WTC11 (cell line): ENCODE measurements at regions not wholly inside any gene's neighbourhood (a gene's known extent, or its start where the extent isn't known, plus 50 kb on each side); places are given as distances from the start of the nearest gene placed in this dataset.

ENCODE experiments used
- ATAC-seq: fragments of 200-7000 bp; cut with Tn5 transposase; 2 replicates; pipeline ENCODE4 v1.10.0; 2021; ENCODE audit warnings: mild to moderate bottlenecking, moderate library complexity
- CTCF ChIA-PET: fragments of 300-600 bp; sonication (Branson Sonifier 250); formaldehyde crosslinking; loops from one replicate; lab custom pipeline; 2021; ENCODE audit warnings: antibody characterized with exemption; lab: Charles Lee
- POLR2A ChIA-PET: fragments of 350-600 bp; sonication (Branson Sonifier 250); formaldehyde crosslinking; loops from one replicate; lab custom pipeline; 2021; ENCODE audit warnings: antibody characterized with exemption; lab: Charles Lee
- DNase-seq: peaks from one replicate; pipeline ENCODE4 v3.0.0; 2021; ENCODE audit warnings: low spot score
- H3K27ac Mint-ChIP-seq: 2 replicates; pipeline ENCODE4 v1.8.0; 2021; ENCODE audit warnings: mixed read lengths
- H3K27me3 Mint-ChIP-seq: 2 replicates; pipeline ENCODE4 v1.8.0; 2021; ENCODE audit warnings: low read depth, mild to moderate bottlenecking, moderate library complexity, mixed read lengths
- H3K36me3 Mint-ChIP-seq: 2 replicates; pipeline ENCODE4 v1.8.0; 2021; ENCODE audit warnings: mixed read lengths
- H3K4me1 Mint-ChIP-seq: 2 replicates; pipeline ENCODE4 v1.8.0; 2022; ENCODE audit warnings: mixed read lengths
- H3K4me3 Mint-ChIP-seq: 2 replicates; pipeline ENCODE4 v1.8.0; 2021; ENCODE audit warnings: mild to moderate bottlenecking, moderate library complexity, mixed read lengths
- H3K9me3 Mint-ChIP-seq: 2 replicates; pipeline ENCODE4 v1.8.0; 2021; ENCODE audit warnings: mixed read lengths
- AFF4 ChIP-seq: sonication (generic); formaldehyde crosslinking; IDR thresholded peaks from 2 replicates; pipeline ENCODE4 v1.8.1; 2023; ENCODE audit warnings: mild to moderate bottlenecking, missing genetic modification reagents, borderline replicate concordance
- ATF1 ChIP-seq: sonication (generic); formaldehyde crosslinking; IDR thresholded peaks from 2 replicates; pipeline ENCODE4 v1.8.1; 2023; ENCODE audit warnings: mild to moderate bottlenecking, moderate library complexity, missing genetic modification reagents
- CBFB ChIP-seq: sonication (generic); formaldehyde crosslinking; IDR thresholded peaks from 2 replicates; pipeline ENCODE4 v1.8.1; 2022; ENCODE audit warnings: mild to moderate bottlenecking, low read depth, missing genetic modification reagents
- E2F5 ChIP-seq: sonication (generic); formaldehyde crosslinking; IDR thresholded peaks from 2 replicates; pipeline ENCODE4 v1.8.1; 2022; ENCODE audit warnings: mild to moderate bottlenecking, moderate library complexity, missing genetic modification reagents
- ELF4 ChIP-seq: sonication (generic); formaldehyde crosslinking; IDR thresholded peaks from 2 replicates; pipeline ENCODE4 v1.8.1; 2022; ENCODE audit warnings: low read depth, mild to moderate bottlenecking, moderate library complexity, missing genetic modification reagents
- IRF2 ChIP-seq: sonication (generic); formaldehyde crosslinking; IDR thresholded peaks from 2 replicates; pipeline ENCODE4 v1.8.0; 2022; ENCODE audit warnings: low read depth, missing genetic modification reagents, borderline replicate concordance
- JAZF1 ChIP-seq: fragments of 250-450 bp; sonication (Bioruptor Pico); IDR thresholded peaks from 2 replicates; pipeline ENCODE4 v1.9.0; 2021; ENCODE audit warnings: moderate library complexity, mild to moderate bottlenecking, inconsistent platforms
- JUN ChIP-seq: sonication (generic); formaldehyde crosslinking; IDR thresholded peaks from 2 replicates; pipeline ENCODE4 v1.8.0; 2023; ENCODE audit warnings: mild to moderate bottlenecking, missing genetic modification reagents
- KAT7 ChIP-seq: sonication (generic); formaldehyde crosslinking; IDR thresholded peaks from 2 replicates; pipeline ENCODE4 v1.8.1; 2023; ENCODE audit warnings: missing genetic modification reagents, mild to moderate bottlenecking, borderline replicate concordance
- SMAD3 ChIP-seq: sonication (generic); formaldehyde crosslinking; IDR thresholded peaks from 2 replicates; pipeline ENCODE4 v1.8.0; 2022; ENCODE audit warnings: missing genetic modification reagents, mild to moderate bottlenecking, borderline replicate concordance
- TCF7 ChIP-seq: sonication (generic); formaldehyde crosslinking; IDR thresholded peaks from 2 replicates; pipeline ENCODE4 v1.8.0; 2022; ENCODE audit warnings: mild to moderate bottlenecking, low read depth, missing genetic modification reagents, moderate library complexity
- TEAD4 ChIP-seq: sonication (generic); formaldehyde crosslinking; IDR thresholded peaks from 2 replicates; pipeline ENCODE4 v1.8.0; 2022; ENCODE audit warnings: mild to moderate bottlenecking, missing genetic modification reagents
- USF2 ChIP-seq: sonication (generic); formaldehyde crosslinking; IDR thresholded peaks from 2 replicates; pipeline ENCODE4 v1.8.1; 2023; ENCODE audit warnings: mild to moderate bottlenecking, missing genetic modification reagents, moderate library complexity
- ZNF263 ChIP-seq: sonication (generic); formaldehyde crosslinking; IDR thresholded peaks from 2 replicates; pipeline ENCODE4 v1.8.1; 2022; ENCODE audit warnings: low read depth, mild to moderate bottlenecking, moderate library complexity, missing genetic modification reagents
- ZNF423 ChIP-seq: fragments of 250-450 bp; sonication (Bioruptor Pico); IDR thresholded peaks from 2 replicates; pipeline ENCODE4 v2.1.2; 2022; ENCODE audit warnings: mild to moderate bottlenecking, moderate library complexity
- ZNF671 ChIP-seq: fragments of 250-450 bp; sonication (Bioruptor Pico); IDR thresholded peaks from 2 replicates; pipeline ENCODE4 v1.8.0; 2021; ENCODE audit warnings: mild to moderate bottlenecking
- ZSCAN18 ChIP-seq: fragments of 250-450 bp; sonication (Bioruptor Pico); IDR thresholded peaks from 2 replicates; pipeline ENCODE4 v2.1.2; 2022; ENCODE audit warnings: mild to moderate bottlenecking, moderate library complexity
- TF ChIP-seq, protein P1 (sequence below): sonication (generic); formaldehyde crosslinking; IDR thresholded peaks from 2 replicates; pipeline ENCODE4 v1.8.1; 2022; ENCODE audit warnings: mild to moderate bottlenecking, missing genetic modification reagents, moderate library complexity, borderline replicate concordance
- TF ChIP-seq, protein P2 (sequence below): sonication (generic); formaldehyde crosslinking; IDR thresholded peaks from 2 replicates; pipeline ENCODE4 v1.8.1; 2023; ENCODE audit warnings: mild to moderate bottlenecking, missing genetic modification reagents, moderate library complexity

- Mint-ChIP-seq H3K9me3 (peaks cover 3% of the 10 kb centered on the region), H3K4me3 (no peak overlapping the region), H3K36me3 (no peaks in the 10 kb centered on the region), H3K27me3 (peaks cover 24% of the 10 kb centered on the region), H3K27ac (no peak overlapping the region), H3K4me1 (peaks cover 13% of the 10 kb centered on the region)
- TF ChIP-seq E2F5: no peak
- no peak for TF ChIP-seq JUN (CRISPR knock-in tag)
- TF ChIP-seq USF2 (CRISPR knock-in tag): no peak
- no peak for TF ChIP-seq SMAD3 (CRISPR knock-in tag)
- TF ChIP-seq, protein P1, sequence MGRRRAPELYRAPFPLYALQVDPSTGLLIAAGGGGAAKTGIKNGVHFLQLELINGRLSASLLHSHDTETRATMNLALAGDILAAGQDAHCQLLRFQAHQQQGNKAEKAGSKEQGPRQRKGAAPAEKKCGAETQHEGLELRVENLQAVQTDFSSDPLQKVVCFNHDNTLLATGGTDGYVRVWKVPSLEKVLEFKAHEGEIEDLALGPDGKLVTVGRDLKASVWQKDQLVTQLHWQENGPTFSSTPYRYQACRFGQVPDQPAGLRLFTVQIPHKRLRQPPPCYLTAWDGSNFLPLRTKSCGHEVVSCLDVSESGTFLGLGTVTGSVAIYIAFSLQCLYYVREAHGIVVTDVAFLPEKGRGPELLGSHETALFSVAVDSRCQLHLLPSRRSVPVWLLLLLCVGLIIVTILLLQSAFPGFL: no peak
- TF ChIP-seq ZNF671: no peak
- TF ChIP-seq ATF1 (CRISPR knock-in tag): no peak
- no peak for TF ChIP-seq KAT7 (CRISPR knock-in tag)
- DNase-seq (no peak), ATAC-seq (no peak)
- CTCF ChIA-PET: no interaction called here
- POLR2A ChIA-PET: no interaction called here
Observed at GRCh38 chr22:49721211-49721763, 106.4 kb downstream of the BRD1 start.

- no peak overlapping the region for H3K27ac Mint-ChIP-seq
- CTCF ChIA-PET: no interaction called here
- TF ChIP-seq ZNF423 (CRISPR knock-in tag) (0 out of 2 replicates have a peak, but pooled peaks have one; percentile 12), TEAD4 (CRISPR knock-in tag) (no peak), IRF2 (CRISPR knock-in tag) (no peak)
- H3K27me3 Mint-ChIP-seq: peaks cover 15% of the 10 kb centered on the region
- ATAC-seq: no peak
- no peak overlapping the region for H3K4me3 Mint-ChIP-seq
- H3K9me3 Mint-ChIP-seq: peaks cover 3% of the 10 kb centered on the region
- no peak for DNase-seq
- H3K36me3 Mint-ChIP-seq: no peaks in the 10 kb centered on the region
- peaks cover 15% of the 10 kb centered on the region for H3K4me1 Mint-ChIP-seq
- POLR2A ChIA-PET: no interaction called here
Observed at GRCh38 chr22:49720279-49720959, 107.3 kb downstream of the BRD1 start.

GRCh38 chr22:49719046-49719445 is 108.6 kb downstream of the BRD1 start:
- H3K27ac Mint-ChIP-seq: no peak overlapping the region
- H3K4me1 Mint-ChIP-seq: peaks cover 15% of the 10 kb centered on the region
- no peak for DNase-seq
- H3K9me3 Mint-ChIP-seq: peaks cover 3% of the 10 kb centered on the region
- H3K36me3 Mint-ChIP-seq: no peaks in the 10 kb centered on the region
- CTCF ChIA-PET: interaction anchor here (0.6 to 0.8 kb wide), 2 partner anchors 13 to 489 kb away, joined by 3 to 4 read pairs; no protein-coding TSS in a partner anchor
- no peak for ATAC-seq
- H3K27me3 Mint-ChIP-seq: peaks cover 5% of the 10 kb centered on the region
- POLR2A ChIA-PET: no interaction called here
- H3K4me3 Mint-ChIP-seq: no peak overlapping the region
- no peak for TF ChIP-seq AFF4 (CRISPR knock-in tag)
- no peak for TF ChIP-seq ZSCAN18
- TF ChIP-seq TCF7 (CRISPR knock-in tag): no peak
- no peak for TF ChIP-seq ELF4
- no peak for TF ChIP-seq JAZF1 (CRISPR knock-in tag)
- no peak for TF ChIP-seq ZNF263 (CRISPR knock-in tag)
- TF ChIP-seq CBFB (CRISPR knock-in tag): no peak
- TF ChIP-seq, protein P2, sequence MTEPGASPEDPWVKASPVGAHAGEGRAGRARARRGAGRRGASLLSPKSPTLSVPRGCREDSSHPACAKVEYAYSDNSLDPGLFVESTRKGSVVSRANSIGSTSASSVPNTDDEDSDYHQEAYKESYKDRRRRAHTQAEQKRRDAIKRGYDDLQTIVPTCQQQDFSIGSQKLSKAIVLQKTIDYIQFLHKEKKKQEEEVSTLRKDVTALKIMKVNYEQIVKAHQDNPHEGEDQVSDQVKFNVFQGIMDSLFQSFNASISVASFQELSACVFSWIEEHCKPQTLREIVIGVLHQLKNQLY (CRISPR knock-in tag): no peak
